CD1c-positive myeloid dendritic cell (primary cell): ENCODE measurements at regions not wholly inside any gene's neighbourhood (a gene's known extent, or its start where the extent isn't known, plus 50 kb on each side); places are given as distances from the start of the nearest gene placed in this dataset.
"Not testable (repeated sequence)": the region's sequence is repeated elsewhere in the genome, so short reads cannot be mapped to it uniquely, and the experiment has no call there.

Experiments
- DNase-seq: peaks from one replicate; pipeline ENCODE4 v3.0.0-alpha.2; 2016; ENCODE audit errors: extremely low spot score

GRCh38 chr9:94188246-94188645 is 70.9 kb upstream of the ZNF169 start:
- no peak for DNase-seq

DNA sequence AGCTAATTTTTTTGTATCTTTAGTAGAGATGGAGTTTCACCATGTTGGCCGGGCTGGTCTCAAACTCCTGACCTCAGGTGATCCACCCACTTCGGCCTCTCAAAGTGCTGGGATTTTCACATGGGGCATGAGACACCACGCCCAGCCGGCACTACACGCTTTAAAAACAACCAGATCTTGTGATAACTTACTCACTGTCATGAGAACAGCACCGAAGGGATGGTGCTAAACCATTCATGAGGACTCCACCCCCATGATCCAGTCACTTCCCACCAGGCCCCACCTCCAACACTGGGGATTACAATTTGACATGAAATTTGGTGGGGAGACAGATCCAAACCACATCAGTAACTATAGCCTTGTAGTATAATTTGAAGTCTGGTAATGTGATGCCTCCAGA is 67.4 kb upstream of the ZNF169 start:
- DNase-seq: not testable (repeated sequence)

DNA sequence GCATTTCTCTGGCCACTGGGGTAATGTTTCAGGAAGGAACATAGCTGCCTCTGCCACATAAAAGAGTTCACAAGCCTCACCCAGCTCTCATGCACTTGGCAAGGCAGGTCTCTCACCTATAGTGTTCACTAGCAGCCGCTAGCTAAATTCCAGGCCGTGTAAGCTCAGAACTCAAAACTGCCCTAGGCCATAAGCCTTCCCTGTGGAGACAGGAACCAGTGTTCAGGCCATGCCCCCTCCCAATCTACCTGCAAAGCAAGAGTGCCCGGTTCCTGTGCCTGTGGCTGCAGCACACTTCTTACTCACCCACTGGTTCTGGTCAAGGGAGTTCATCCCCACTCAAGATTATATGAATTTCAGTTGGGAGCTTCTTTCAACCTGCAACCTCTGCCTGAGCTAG is 60.7 kb upstream of the ZNF169 start:
- DNase-seq: no peak

- no peak for DNase-seq
Measured at GRCh38 chr9:94199776-94200175, 59.3 kb upstream of the ZNF169 start.

DNA sequence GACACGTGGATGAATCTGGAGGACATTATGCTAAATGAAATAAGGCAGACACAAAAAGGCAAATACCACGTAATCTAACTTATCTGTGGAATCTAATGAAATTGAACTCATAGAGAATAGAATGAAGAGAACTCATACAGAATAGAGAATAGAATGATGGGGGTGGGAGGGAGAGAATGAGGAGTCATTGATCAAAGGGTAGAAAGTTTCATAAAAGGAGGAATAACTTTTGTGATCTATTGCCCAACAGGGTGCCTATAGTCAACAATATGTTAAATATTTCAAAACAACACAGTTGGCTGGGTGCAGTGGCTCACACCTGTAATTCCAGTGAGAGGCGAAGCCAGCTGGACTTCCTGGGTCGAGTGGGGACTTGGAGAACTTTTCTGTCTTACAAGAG is 54.9 kb upstream of the ZNF169 start:
- no peak for DNase-seq

GRCh38 chr9:94207781-94208180 is 51.3 kb upstream of the ZNF169 start:
- DNase-seq: no peak
